B cell (primary cell): ENCODE measurements at regions not wholly inside any gene's neighbourhood (a gene's known extent, or its start where the extent isn't known, plus 50 kb on each side); places are given as distances from the start of the nearest gene placed in this dataset.

Experiments used
- CTCF ChIP-seq: fragments of 200-600 bp; IDR thresholded peaks from one replicate; pipeline ENCODE4 v1.8.0; 2022; ENCODE audit warnings: antibody characterized with exemption, mild to moderate bottlenecking
- EZH2 ChIP-seq: IDR thresholded peaks from 2 replicates; pipeline ENCODE4 v1.6.1; 2012; ENCODE audit warnings: borderline replicate concordance, low read depth, mild to moderate bottlenecking, moderate library complexity, low read length; ENCODE audit not compliant: insufficient read depth, poor library complexity, severe bottlenecking

- TF ChIP-seq EZH2 (no peak), CTCF (no peak)
Observed at GRCh38 chr2:3911882-3912455, 208.6 kb downstream of the DCDC2C start.
